ENCODE measurements at regions not wholly inside any gene's neighbourhood (a gene's known extent, or its start where the extent isn't known, plus 50 kb on each side); places are given as distances from the start of the nearest gene placed in this dataset.

GRCh38 chr11:26905368-26905767 lies 88.5 kb upstream of the FIBIN start:
- Histone ChIP-seq H3K4me2 (ENCODE audit: low read length, poor library complexity, severe bottlenecking) (no peak overlapping the region), H2AFZ (ENCODE audit: low read depth, low read length) (peak overlapping the region; percentile 72), H2BK12ac (ENCODE audit: low read length in 2 of 2) (no peak overlapping the region), H3K9ac (ENCODE audit: low read length) (peak overlapping the region; percentile 21), H2AK5ac (ENCODE audit: low read length, severe bottlenecking) (no peak overlapping the region), H3K18ac (ENCODE audit: low read depth in 1 of 2, low read length in 2 of 2) (peak overlapping the region in 1 of 2 experiments; percentile 66), H3K27ac (ENCODE audit: low read length, poor library complexity, severe bottlenecking) (no peak overlapping the region), H3K4ac (ENCODE audit: low read depth in 1 of 2, low read length in 2 of 2) (no peak overlapping the region), H3K36me3 (ENCODE audit: control insufficient read depth in 1 of 2, insufficient read depth in 2 of 2, low read depth in 1 of 2, low read length in 2 of 2) (no peaks in the 10 kb centered on the region), H3K14ac (ENCODE audit: low read length in 2 of 2) (no peak overlapping the region), H3K9me3 (ENCODE audit: control insufficient read depth, low read length) (no peaks in the 10 kb centered on the region), H3K79me1 (replicated peaks; ENCODE audit: low read length, poor library complexity, severe bottlenecking) (no peaks in the 10 kb centered on the region), H2BK15ac (ENCODE audit: low read depth, poor library complexity, severe bottlenecking) (no peak overlapping the region), H3K27me3 (ENCODE audit: control insufficient read depth in 1 of 2, insufficient read depth in 1 of 2, low read length in 2 of 2) (no peaks in the 10 kb centered on the region), H2BK5ac (ENCODE audit: low read depth, low read length, poor library complexity, severe bottlenecking) (no peak overlapping the region), H2BK120ac (ENCODE audit: low read depth, low read length) (no peak overlapping the region), H3K4me1 (ENCODE audit: control insufficient read depth, insufficient read depth, low read depth, low read length) (no peaks in the 10 kb centered on the region), H3K23ac (ENCODE audit: low read length in 2 of 2) (no peak overlapping the region), H4K91ac (ENCODE audit: low read length) (no peak overlapping the region), H4K8ac (ENCODE audit: low read length) (no peak overlapping the region), H3K4me3 (ENCODE audit: insufficient read depth in 1 of 2, low read depth in 1 of 2, low read length in 2 of 2) (no peak overlapping the region)
- DNase-seq, result peak; percentile 23
- WGBS, result 75% methylated on average over 3 of the region's 3 CpGs

- H2BK15ac ChIP-seq (ENCODE audit: low read depth, poor library complexity, severe bottlenecking), result no peak overlapping the region
- H3K27me3 ChIP-seq (ENCODE audit: control insufficient read depth in 1 of 2, insufficient read depth in 1 of 2, low read length in 2 of 2), result no peaks in the 10 kb centered on the region
- WGBS, result 86% methylated on average over 2 of the region's 3 CpGs
Observed at GRCh38 chr11:26909515-26909914, 84.4 kb upstream of the FIBIN start.

GRCh38 chr11:26909991-26910591 lies 83.8 kb upstream of the FIBIN start:
- no peak overlapping the region for H2BK15ac ChIP-seq (ENCODE audit: low read depth, poor library complexity, severe bottlenecking)
- H2BK120ac ChIP-seq (ENCODE audit: low read depth, low read length), result no peak overlapping the region
- H3K4me1 ChIP-seq (ENCODE audit: control insufficient read depth, insufficient read depth, low read depth, low read length), result no peaks in the 10 kb centered on the region
- no peak overlapping the region for H3K4me2 ChIP-seq (ENCODE audit: low read length, poor library complexity, severe bottlenecking)
- no peak overlapping the region for H2BK12ac ChIP-seq (ENCODE audit: low read length in 2 of 2)
- no peak overlapping the region for H3K18ac ChIP-seq (ENCODE audit: low read depth in 1 of 2, low read length in 2 of 2)
- H3K79me1 ChIP-seq (replicated peaks; ENCODE audit: low read length, poor library complexity, severe bottlenecking), result no peaks in the 10 kb centered on the region
- no peak overlapping the region for H2BK5ac ChIP-seq (ENCODE audit: low read depth, low read length, poor library complexity, severe bottlenecking)
- H3K23ac ChIP-seq (ENCODE audit: low read length in 2 of 2), result no peak overlapping the region
- no peak overlapping the region for H3K4ac ChIP-seq (ENCODE audit: low read depth in 1 of 2, low read length in 2 of 2)
- H4K8ac ChIP-seq (ENCODE audit: low read length), result no peak overlapping the region
- H3K9ac ChIP-seq (ENCODE audit: low read length), result no peak overlapping the region
- no peak overlapping the region for H2AK5ac ChIP-seq (ENCODE audit: low read length, severe bottlenecking)
- H3K9me3 ChIP-seq (ENCODE audit: control insufficient read depth, low read length), result no peaks in the 10 kb centered on the region
- DNase-seq, result no peak
- no peaks in the 10 kb centered on the region for H3K36me3 ChIP-seq (ENCODE audit: control insufficient read depth in 1 of 2, insufficient read depth in 2 of 2, low read depth in 1 of 2, low read length in 2 of 2)
- H3K14ac ChIP-seq (ENCODE audit: low read length in 2 of 2), result no peak overlapping the region
- no peak overlapping the region for H3K4me3 ChIP-seq (ENCODE audit: insufficient read depth in 1 of 2, low read depth in 1 of 2, low read length in 2 of 2)
- no peak overlapping the region for H2AFZ ChIP-seq (ENCODE audit: low read depth, low read length)
- H3K27me3 ChIP-seq (ENCODE audit: control insufficient read depth in 1 of 2, insufficient read depth in 1 of 2, low read length in 2 of 2), result no peaks in the 10 kb centered on the region
- H4K91ac ChIP-seq (ENCODE audit: low read length), result no peak overlapping the region
- WGBS, result 93% methylated on average over 4 of the region's 6 CpGs
- H3K27ac ChIP-seq (ENCODE audit: low read length, poor library complexity, severe bottlenecking), result no peak overlapping the region

More at GRCh38 chr11:26909515-26909914, 84.4 kb upstream of the FIBIN start:
- no peak overlapping the region for H3K27ac ChIP-seq (ENCODE audit: low read length, poor library complexity, severe bottlenecking)
- no peak overlapping the region for H4K8ac ChIP-seq (ENCODE audit: low read length)
- H2AK5ac ChIP-seq (ENCODE audit: low read length, severe bottlenecking), result no peak overlapping the region
- H2BK5ac ChIP-seq (ENCODE audit: low read depth, low read length, poor library complexity, severe bottlenecking), result no peak overlapping the region
- H3K14ac ChIP-seq (ENCODE audit: low read length in 2 of 2), result no peak overlapping the region
- no peak overlapping the region for H3K18ac ChIP-seq (ENCODE audit: low read depth in 1 of 2, low read length in 2 of 2)
- no peak overlapping the region for H2BK12ac ChIP-seq (ENCODE audit: low read length in 2 of 2)
- H3K4ac ChIP-seq (ENCODE audit: low read depth in 1 of 2, low read length in 2 of 2), result no peak overlapping the region
- H3K9ac ChIP-seq (ENCODE audit: low read length), result no peak overlapping the region
- no peaks in the 10 kb centered on the region for H3K9me3 ChIP-seq (ENCODE audit: control insufficient read depth, low read length)
- no peak overlapping the region for H4K91ac ChIP-seq (ENCODE audit: low read length)
- H2BK120ac ChIP-seq (ENCODE audit: low read depth, low read length), result no peak overlapping the region
- no peak overlapping the region for H3K23ac ChIP-seq (ENCODE audit: low read length in 2 of 2)
- H3K4me3 ChIP-seq (ENCODE audit: insufficient read depth in 1 of 2, low read depth in 1 of 2, low read length in 2 of 2), result no peak overlapping the region
- DNase-seq, result peak; percentile 15
- no peaks in the 10 kb centered on the region for H3K79me1 ChIP-seq (replicated peaks; ENCODE audit: low read length, poor library complexity, severe bottlenecking)
- no peak overlapping the region for H2AFZ ChIP-seq (ENCODE audit: low read depth, low read length)
- H3K4me1 ChIP-seq (ENCODE audit: control insufficient read depth, insufficient read depth, low read depth, low read length), result no peaks in the 10 kb centered on the region
- no peaks in the 10 kb centered on the region for H3K36me3 ChIP-seq (ENCODE audit: control insufficient read depth in 1 of 2, insufficient read depth in 2 of 2, low read depth in 1 of 2, low read length in 2 of 2)
- no peak overlapping the region for H3K4me2 ChIP-seq (ENCODE audit: low read length, poor library complexity, severe bottlenecking)

GRCh38 chr11:26914968-26915367 lies 78.9 kb upstream of the FIBIN start:
- H2AFZ ChIP-seq (ENCODE audit: low read depth, low read length), result no peak overlapping the region
- no peak overlapping the region for H3K4me2 ChIP-seq (ENCODE audit: low read length, poor library complexity, severe bottlenecking)
- H4K8ac ChIP-seq (ENCODE audit: low read length), result no peak overlapping the region
- H2BK120ac ChIP-seq (ENCODE audit: low read depth, low read length), result no peak overlapping the region
- H3K23ac ChIP-seq (ENCODE audit: low read length in 2 of 2), result no peak overlapping the region
- no peak for DNase-seq
- no peak overlapping the region for H3K4me3 ChIP-seq (ENCODE audit: insufficient read depth in 1 of 2, low read depth in 1 of 2, low read length in 2 of 2)
- H3K27ac ChIP-seq (ENCODE audit: low read length, poor library complexity, severe bottlenecking), result no peak overlapping the region
- no peak overlapping the region for H4K91ac ChIP-seq (ENCODE audit: low read length)
- no peaks in the 10 kb centered on the region for H3K36me3 ChIP-seq (ENCODE audit: control insufficient read depth in 1 of 2, insufficient read depth in 2 of 2, low read depth in 1 of 2, low read length in 2 of 2)
- no peak overlapping the region for H3K9ac ChIP-seq (ENCODE audit: low read length)
- H3K9me3 ChIP-seq (ENCODE audit: control insufficient read depth, low read length), result peaks cover 11% of the 10 kb centered on the region
- H3K18ac ChIP-seq (ENCODE audit: low read depth in 1 of 2, low read length in 2 of 2), result no peak overlapping the region
- no peak overlapping the region for H2BK12ac ChIP-seq (ENCODE audit: low read length in 2 of 2)
- no peak overlapping the region for H2AK5ac ChIP-seq (ENCODE audit: low read length, severe bottlenecking)
- H3K79me1 ChIP-seq (replicated peaks; ENCODE audit: low read length, poor library complexity, severe bottlenecking), result no peaks in the 10 kb centered on the region
- WGBS, result 84% methylated on average over 4 of the region's 6 CpGs
- no peak overlapping the region for H3K4ac ChIP-seq (ENCODE audit: low read depth in 1 of 2, low read length in 2 of 2)
- no peak overlapping the region for H2BK15ac ChIP-seq (ENCODE audit: low read depth, poor library complexity, severe bottlenecking)
- H2BK5ac ChIP-seq (ENCODE audit: low read depth, low read length, poor library complexity, severe bottlenecking), result no peak overlapping the region
- H3K27me3 ChIP-seq (ENCODE audit: control insufficient read depth in 1 of 2, insufficient read depth in 1 of 2, low read length in 2 of 2), result no peaks in the 10 kb centered on the region
- H3K4me1 ChIP-seq (ENCODE audit: control insufficient read depth, insufficient read depth, low read depth, low read length), result no peaks in the 10 kb centered on the region
- H3K14ac ChIP-seq (ENCODE audit: low read length in 2 of 2), result no peak overlapping the region

Measured in mesenchymal stem cell (in vitro differentiated cells and primary cell).